HG03378 (cell line): ENCODE measurements at regions not wholly inside any gene's neighbourhood (a gene's known extent, or its start where the extent isn't known, plus 50 kb on each side); places are given as distances from the start of the nearest gene placed in this dataset.
"Not testable (repeated sequence)": the region's sequence is repeated elsewhere in the genome, so short reads cannot be mapped to it uniquely, and the experiment has no call there.

Source experiments
- ATAC-seq: cut with Tn5 transposase; IDR thresholded peaks from one replicate; pipeline ENCODE4 v1.9.1; 2021; ENCODE audit warnings: mild to moderate bottlenecking, moderate library complexity; ENCODE audit not compliant: unreplicated experiment

- ATAC-seq, result no peak
Measured at GRCh38 chr21:14058566-14058965, 152.2 kb downstream of the LIPI start.

DNA sequence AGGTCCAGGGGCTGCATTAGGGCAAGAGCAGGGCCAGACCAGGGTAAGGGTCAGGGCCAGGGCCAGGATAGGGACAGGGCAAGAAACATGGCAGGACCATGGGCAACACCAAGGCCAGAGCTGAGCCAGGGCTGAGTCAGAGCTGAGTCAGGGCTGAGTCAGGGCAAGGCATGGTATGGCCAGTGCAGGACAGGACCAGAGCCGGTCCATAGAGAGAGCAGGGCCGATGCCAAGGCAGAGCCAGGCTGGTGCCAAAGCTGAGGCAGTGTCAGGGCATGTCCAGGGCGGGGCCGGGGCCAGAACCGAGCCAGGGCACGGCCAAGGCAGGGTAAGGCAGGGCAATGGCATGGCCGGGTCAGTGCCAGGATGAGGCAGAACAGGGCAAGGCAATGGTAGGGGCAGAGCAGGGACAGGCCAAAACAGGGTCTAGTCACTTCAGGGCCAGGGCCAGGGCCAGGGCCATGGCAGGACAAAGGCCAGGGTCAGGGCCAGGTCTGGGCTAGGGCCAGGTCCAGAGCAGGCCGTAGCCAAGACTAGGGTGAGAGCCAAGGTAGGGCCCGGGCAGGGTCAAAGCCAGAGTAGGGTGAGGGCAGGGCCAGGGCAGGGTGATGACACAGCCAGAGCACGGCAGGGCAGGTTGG lies 152.8 kb downstream of the LIPI start:
- ATAC-seq, result not testable (repeated sequence)

- ATAC-seq, result no peak
Measured at GRCh38 chr21:14057313-14057712, 153.4 kb downstream of the LIPI start.

- ATAC-seq, result no peak
Measured at GRCh38 chr21:14056771-14057191, 154.0 kb downstream of the LIPI start.

DNA sequence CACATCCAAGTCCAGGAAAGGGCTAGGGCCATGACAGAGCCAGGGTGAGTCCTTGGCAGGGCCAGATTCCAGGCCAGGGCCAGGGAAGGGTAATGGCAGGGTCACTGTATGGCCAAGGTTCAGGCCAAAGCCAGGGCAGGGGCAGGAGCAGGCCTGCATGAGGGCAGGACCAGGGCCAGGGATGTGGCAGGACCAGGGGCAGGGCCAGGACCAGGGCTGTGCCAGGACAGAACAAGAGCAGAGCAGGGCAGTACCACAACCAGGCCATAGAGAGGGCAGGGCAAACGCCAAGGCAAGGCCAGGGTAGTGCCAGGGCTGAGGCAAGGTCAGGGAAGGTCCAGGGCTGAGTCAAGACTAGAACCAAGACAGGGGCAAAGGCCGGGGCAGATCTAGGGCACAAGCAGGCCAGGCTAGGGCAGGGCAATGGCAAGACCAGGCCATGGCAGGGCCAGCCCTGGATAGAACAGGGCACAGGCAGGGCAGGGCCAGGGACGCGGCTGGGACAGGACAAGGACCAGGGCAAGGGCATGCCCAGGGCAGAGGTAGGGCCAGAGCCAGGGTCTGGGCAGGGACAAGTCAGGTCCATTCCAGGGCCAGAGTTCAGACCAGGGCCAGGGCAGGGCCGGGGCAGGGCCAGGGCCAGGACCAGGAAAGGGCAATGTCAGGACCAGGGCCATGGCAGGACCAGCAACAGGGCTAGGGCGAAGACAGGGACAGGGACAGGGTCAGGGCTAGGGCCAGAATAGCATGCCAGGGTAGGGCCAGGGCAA lies 154.8 kb downstream of the LIPI start:
- ATAC-seq, result not testable (repeated sequence)

DNA sequence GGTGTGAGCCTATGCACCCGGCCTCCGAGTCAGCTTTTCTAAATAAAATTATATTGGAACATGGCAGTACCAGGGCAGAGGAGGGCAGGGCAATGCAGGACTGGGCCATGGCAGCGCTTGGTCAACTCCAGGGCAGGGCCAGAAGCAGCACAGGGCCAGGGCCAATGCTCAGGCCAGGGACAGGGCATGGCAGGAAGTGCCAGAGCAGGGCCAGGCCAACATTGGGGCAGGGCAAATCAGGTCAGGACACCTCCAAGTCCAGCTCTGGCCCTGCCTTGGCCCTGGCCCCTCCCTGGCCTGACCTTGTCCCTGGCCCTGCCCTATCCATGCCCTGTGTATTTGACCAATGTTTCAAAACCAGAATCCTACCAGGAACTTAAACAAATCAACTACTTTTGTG lies 156.1 kb downstream of the LIPI start:
- ATAC-seq, result no peak

DNA sequence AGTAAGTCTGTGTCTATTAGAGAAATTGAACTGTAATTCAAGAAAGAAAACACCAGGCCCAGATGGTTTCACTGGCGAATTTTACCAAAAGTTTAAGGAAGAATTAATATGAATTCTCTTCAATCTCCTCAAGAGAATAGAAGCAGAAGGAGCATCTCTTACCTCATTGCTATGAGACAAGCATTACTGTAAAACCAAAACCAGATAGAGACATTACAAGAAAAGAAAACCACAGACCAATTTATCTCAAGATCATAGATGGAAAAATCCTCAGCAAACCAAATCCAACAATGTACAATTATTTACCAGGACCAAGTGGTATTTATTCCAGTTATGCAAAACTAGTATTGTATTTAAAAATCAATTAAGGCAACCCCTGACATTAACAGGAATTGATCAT lies 160.6 kb downstream of the LIPI start:
- no peak for ATAC-seq

DNA sequence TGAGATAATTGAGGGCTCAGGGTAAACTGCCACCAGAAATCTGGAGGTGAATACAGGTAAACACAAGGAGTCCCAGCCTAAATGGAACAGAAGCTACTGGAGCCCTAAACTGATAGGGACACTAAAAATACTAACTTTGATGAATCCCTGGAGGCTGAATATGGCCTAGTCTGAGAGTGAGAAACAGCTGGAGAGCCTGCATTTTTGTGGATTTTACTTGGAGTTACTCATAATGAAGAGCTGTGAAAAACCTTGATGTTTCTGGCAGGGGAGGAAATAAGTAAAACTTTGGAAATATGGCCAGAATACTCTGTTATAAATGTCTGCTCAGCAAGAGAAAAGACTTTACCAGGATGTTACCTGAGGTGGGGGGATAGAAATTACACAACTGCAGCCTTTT lies 164.4 kb downstream of the LIPI start:
- no peak for ATAC-seq

DNA sequence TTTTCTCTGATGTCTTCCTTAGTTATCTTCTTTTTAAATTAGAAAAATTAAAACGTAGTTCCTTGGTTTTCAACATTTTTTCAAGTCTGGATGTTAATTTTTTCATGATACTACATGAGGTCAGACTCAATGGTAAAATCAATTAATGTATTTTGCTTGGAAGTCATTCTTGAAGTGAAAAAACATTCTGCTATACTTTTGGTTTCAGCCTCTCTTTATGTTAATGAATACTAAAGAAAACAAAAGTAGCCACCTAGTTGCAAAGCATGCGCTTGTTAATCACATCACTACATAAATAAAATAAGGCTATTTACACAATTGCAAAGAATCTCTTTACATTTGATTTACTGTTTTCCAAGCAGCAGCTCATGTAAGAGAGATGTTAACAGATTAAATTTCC lies 170.4 kb downstream of the LIPI start:
- ATAC-seq, result no peak

GRCh38 chr21:14028619-14029018 lies 182.1 kb downstream of the LIPI start:
- ATAC-seq, result not testable (repeated sequence)

DNA sequence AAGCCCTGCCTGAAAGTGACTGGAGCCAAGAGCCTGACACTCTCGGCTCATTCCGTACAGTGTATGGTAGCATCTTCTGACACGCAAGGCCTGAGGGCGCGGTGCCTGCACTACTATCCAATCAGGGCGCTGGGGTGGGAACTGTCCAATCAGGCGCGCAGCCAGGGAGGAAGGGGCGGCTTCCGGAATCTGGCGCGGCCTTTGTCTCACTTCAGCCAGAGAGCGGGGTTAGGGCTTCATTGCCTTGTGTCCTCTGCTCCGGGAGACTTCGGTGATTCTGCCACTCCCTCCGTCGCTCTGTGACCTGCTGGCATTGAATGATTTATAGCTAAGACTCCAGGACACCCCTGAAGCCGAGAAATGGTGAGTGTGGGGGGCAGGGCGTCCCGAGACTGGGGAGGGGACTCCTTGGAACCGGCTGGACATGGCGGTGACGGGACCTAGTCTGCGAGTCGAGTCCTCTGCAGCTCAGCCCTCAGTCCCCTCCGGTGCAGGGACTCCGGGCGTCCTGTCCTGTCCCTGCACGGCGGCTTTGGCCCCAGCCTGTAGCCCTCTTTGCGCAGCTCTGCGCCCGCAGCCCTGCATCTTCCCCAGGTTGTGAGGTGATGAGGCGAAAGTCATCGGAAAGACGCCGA lies 183.4 kb downstream of the LIPI start:
- peak; percentile 100 for ATAC-seq

DNA sequence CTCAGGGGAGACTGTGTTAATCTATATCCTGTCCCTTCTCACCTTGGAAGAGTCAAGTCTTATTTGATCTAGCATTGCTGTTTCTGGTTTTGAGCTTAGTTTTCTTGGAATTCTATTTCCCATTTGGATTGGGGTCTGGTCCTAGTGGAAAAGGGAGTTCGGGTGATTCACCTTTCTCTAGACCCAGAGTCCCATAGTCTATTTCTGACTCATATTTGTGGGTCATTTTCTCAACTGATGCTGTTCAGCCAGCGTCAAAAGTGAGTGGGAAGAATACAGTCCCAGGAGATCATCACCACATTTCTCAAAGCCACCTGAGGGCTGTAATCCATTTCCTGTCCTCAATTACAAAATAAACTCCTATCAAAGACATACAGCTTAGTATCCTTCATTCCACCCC lies 190.6 kb downstream of the LIPI start:
- ATAC-seq, result peak; percentile 69

GRCh38 chr21:14015841-14016240 lies 194.9 kb downstream of the LIPI start:
- ATAC-seq, result not testable (repeated sequence)

- not testable (repeated sequence) for ATAC-seq
Measured at GRCh38 chr21:14013623-14014498, 196.9 kb downstream of the LIPI start.

GRCh38 chr21:14013056-14013603 lies 197.6 kb downstream of the LIPI start:
- no peak for ATAC-seq

GRCh38 chr21:14012409-14012808 lies 198.3 kb downstream of the LIPI start:
- no peak for ATAC-seq

DNA sequence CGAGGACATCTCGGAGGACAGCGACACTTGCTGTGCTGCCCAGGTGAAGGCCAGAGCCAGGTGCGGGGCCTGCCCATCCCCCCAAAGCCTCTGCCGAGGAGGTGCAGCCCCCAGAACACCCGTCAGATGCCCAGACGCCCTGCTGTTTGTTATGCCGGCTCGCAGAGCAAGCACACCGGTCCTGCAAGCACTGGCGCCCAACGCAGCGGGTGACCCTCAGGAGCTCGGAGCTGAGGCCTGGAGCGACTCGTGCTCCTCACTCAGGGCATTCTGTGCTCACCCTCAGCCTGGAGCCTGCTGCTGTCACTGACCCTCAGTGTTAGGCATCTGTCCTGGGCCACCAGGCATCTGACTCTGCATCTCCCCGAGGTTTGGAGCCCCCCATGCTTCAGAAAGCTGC lies 199.0 kb downstream of the LIPI start:
- ATAC-seq, result not testable (repeated sequence)

GRCh38 chr21:14011149-14011548 lies 199.6 kb downstream of the LIPI start:
- ATAC-seq, result not testable (repeated sequence)

- no peak for ATAC-seq
Measured at GRCh38 chr21:14010729-14011128, 200.0 kb downstream of the LIPI start.

GRCh38 chr21:14009990-14010389 lies 200.8 kb downstream of the LIPI start:
- not testable (repeated sequence) for ATAC-seq
